CD4-positive, alpha-beta T cell treated with Interleukin-4 for 1 hour (primary cell): ENCODE measurements at regions not wholly inside any gene's neighbourhood (a gene's known extent, or its start where the extent isn't known, plus 50 kb on each side); places are given as distances from the start of the nearest gene placed in this dataset.
A peak's percentile ranks its signal among the peaks of the same experiment; 100 is the strongest.
"Not testable (repeated sequence)": the region's sequence is repeated elsewhere in the genome, so short reads cannot be mapped to it uniquely, and the experiment has no call there.

Experiments
- DNase-seq, 2 donors: peaks; one replicate each; pipeline ENCODE4 v3.0.0-alpha.2; 2020 to 2022

- no peak for DNase-seq
These were observed 679.9 kb downstream of the NTRK3 start for GRCh38 chr15:87576486-87577176.

DNA sequence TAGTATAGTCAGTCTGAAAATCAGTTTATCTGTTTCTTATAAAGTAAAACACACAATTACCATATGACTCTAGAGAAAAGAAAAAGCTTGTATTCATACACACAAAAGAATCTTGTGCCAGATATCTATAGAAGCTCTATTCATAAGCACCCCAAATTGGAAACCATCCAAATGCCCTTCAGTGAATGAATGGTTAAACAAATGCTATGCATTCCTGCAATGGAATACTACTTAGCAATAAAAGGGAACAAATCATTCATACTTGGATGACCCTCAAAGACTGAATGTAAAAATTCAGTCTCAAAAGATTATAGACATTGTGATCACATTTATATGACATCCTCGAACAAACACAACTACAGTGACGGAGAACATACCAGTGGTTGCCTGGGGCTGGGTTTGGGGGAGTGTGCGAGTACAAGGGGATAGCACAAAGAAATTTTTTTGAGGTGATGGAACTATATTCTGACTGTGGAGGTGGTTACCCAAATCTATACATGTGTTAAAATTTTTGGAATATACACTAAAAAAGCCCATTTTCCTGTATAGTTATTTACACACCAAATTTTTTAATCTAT is 680.6 kb downstream of the NTRK3 start:
- no peak for DNase-seq

DNA sequence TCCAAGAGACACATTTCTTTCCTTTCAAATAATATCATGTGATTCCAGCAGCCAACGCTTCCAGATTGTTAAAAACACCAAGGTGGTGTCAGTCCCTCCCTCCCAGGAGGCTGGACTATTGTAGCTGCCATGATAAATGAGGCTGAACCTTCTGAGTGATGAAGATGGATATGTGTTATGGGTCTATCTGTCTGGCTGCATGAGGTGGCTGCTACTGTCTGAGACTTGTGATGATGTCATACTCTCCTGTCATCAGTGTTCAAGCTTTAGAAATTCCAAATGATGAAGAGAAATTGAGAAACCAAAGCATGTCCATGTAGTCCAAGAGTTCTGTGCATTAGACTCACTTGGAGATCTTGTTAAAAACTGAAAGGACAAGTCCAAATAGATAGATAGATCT is 683.0 kb downstream of the NTRK3 start:
- DNase-seq: no peak

- no peak for DNase-seq
These were observed 683.5 kb downstream of the NTRK3 start for GRCh38 chr15:87573039-87573438.

DNA sequence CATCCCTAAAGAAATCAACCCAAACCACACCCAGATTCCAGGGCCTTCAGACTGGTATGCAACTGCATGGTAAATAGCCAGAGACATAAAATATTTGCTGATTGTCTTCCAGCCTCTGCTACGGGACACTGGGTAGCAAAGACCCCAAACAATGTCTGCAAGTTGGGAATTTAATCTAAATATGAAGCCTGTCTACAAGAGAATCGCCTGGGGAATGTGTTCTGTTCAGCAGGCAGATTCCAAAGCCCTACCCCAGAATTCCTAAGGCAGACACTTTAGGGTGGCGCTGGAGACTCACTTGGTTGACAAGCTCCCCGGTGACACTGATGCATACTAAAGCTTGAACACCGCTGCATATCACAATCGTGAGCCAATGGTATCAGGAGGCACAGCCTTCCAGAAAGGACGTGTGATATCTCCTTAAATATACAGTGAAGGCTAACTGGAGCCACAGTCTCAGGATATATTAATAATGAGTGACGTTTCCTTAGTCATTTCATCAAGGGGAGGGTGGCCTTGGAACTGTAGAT is 684.1 kb downstream of the NTRK3 start:
- no peak for DNase-seq

DNA sequence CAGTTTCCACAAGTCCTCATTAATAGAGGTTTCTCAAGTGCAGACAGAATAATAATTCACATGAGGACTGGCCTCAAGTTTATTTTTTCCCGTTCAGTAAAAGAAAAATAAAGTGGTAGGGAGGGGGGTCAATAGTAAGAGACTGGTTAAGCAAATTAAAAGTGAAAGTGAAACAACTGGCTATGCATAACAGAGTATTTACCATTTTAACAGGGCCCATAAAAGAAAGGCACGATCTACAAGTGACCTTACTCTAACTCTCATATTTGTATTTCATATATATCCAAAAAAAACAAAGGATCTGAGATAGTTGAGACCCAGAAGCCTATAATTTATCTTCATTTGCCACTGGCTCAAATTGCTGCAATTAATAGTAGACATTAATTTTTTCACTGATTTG is 686.3 kb downstream of the NTRK3 start:
- peak in 1 of 2 donors; percentile 17 for DNase-seq

DNA sequence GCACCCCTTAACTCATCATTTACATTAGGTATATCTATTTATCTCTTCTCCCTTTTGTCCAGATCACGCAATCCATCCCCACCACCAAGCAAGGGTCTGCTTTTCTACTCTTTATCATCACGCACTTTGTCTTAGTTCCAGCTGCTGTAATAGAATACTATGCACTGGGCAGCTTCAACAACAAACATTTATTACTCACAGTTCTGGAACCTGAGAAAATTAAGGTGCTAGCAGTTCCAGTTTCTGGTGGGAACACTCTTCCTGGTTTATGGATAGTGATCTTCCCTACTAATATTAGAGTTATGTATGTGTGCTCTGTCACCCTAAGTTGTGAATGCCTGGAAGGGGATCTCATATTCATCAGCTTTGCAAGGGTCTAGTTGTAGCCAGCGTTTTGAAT is 687.0 kb downstream of the NTRK3 start:
- no peak for DNase-seq

DNA sequence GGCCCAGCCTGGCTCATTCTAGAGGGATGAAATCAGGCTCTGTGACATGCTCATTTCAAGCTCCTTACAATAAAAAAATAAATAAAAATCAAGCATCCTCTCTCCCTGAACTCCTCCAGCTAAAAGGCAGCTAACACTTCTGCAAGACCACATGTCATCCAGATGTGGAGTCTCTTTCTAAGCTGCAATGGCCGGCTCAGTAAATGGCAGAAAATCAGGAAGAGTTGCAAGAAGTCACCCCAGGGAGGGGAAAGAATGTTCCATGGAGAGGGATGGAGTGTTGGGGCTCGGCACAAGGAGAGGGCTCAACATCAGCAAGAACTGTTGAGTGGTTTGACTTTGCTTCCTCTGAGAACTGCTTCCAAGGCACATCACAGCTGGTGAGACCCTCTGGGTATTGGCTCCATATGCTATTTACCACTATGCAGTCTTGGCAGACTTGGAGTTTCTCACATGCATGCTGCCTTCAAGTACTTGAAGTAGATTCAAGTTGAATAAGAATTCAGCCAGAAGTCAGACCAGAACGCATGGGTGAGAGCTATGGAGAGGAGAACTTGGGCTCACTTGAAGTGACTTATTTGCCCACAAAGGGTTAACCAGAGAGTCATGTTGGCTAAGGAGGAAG is 689.0 kb downstream of the NTRK3 start:
- no peak for DNase-seq

DNA sequence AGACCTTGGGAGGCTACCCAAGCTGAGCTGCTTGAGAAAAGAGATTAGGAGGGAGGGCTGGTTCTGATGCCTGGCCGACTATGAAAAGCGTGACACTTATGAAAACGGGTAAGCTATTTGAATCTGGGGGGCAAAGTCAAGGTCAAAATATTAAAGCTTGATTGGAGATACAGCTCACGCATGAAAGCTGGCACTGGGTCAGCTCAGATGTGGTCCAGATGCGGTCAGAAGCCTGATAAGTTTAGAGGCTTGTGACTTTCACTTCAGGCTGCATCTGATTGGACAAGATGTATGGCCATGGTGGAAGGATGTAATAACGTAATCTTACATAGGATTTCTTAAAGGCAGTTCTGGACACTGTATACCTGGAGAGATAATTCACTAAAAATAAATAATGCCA is 690.3 kb downstream of the NTRK3 start:
- no peak for DNase-seq

DNA sequence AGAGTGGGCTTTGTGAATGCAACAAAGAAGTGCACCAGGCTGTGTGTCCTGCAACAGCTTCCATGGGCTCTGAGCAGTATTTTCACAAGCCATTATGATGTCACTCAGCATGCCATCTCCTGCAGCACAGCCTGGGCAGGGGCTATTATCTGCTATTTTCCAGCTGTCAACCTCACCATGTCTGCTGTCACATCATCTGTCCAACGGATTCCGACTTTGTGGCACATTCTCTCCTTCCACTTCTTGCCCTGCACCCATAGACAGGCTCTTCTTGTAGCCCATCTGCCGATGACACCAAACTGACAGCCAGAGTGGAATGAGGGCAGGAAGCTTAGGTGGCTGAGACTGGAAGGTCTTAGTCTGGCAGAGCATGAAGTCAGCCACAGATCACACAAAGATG is 691.9 kb downstream of the NTRK3 start:
- no peak for DNase-seq

DNA sequence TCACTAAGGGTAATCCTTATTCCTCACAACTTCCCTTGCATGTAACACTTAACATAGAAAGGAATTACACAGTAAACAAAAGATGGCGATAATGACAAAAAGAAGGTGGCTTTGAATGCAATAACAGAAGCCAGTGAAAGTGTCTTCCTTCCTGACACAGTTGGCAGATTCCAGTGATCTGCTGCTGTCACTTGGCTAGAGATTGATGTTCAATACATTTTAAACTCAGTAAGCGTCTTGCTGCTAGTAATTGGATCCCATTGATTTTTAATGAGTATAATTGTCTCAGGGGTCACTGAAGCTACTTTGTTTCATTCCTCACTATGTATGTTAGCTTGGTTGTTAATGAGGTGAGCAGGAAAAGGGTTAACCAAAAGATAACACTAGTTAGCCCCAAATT is 692.7 kb downstream of the NTRK3 start:
- no peak for DNase-seq

DNA sequence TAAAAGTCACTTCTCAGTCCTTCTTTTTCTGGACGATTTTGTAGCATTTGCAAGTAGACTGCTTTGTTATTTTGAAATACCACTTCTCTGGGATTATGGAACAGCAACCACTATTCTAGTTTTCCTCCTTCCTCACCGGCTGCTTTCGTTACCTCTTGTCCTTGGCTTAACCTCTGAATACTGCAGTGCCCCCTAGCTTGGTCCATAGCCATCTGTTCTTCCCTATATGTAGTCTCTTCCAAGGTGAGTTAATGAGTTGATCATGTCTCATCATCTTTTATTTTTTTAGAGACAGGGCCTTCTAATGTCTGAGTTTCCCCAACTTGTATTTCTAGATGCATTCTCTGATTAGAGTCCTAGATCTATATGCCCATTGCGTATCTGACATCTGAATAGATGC is 694.3 kb downstream of the NTRK3 start:
- no peak for DNase-seq

DNA sequence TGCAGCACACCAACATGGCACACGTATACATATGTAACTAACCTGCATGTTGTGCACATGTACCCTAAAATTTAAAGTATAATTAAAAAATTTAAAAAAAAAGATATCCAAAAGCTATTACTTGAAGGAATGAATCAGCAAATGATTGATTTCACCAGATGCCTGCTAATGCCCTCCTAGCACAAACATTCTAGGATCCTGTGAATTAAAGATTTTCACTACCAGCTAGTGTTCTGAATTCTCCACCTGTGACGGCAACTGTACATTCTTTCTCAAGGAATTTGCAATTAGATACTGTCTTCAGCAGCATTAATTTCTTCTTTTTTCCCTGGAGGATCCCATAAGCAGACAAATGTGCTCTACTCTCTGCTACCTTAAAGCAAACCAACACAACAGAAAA is 694.9 kb downstream of the NTRK3 start:
- no peak for DNase-seq

- no peak for DNase-seq
These were observed 698.7 kb downstream of the NTRK3 start for GRCh38 chr15:87557881-87558280.

DNA sequence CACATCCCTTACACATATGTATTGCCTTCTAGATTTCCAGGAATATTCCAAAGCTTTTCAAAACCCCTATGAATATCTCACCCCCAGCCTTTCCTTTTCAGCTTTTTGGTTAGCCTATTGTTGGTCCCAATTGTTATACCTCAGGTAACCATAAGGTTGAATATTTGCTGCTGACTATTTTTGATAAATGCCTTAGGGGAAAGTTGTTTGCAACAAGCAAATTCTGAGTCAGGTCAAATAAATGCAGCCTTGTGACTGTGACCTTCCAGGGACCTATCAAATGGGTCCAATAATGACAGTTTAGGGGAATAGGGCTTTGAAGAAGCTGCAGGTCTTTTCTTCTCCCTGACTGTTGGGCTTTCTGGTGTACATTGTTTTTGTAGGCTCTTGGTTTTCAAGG is 699.7 kb downstream of the NTRK3 start:
- DNase-seq: no peak

- no peak for DNase-seq
These were observed 706.7 kb downstream of the NTRK3 start for GRCh38 chr15:87549860-87550259.

DNA sequence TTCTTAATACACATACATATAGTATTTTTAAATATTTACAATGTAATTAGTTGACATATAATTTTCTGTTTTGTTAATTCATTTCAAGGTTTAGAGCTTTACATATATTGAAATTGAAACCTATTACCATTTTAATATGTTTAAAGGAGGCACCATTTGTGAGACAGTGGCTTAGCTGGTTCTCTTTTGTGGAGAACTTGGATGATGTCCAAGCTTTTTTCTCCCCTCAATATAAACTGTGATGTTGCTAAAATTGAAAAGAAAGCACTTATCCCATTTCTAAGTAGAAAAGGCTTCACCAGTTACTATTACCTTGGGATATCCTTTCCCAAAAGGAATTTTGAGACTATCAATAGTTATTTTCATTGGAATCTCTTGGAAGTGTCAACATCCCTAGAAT is 707.2 kb downstream of the NTRK3 start:
- DNase-seq: no peak

GRCh38 chr15:87548590-87548989 is 707.9 kb downstream of the NTRK3 start:
- DNase-seq: not testable (repeated sequence)

GRCh38 chr15:87547470-87548181 is 708.9 kb downstream of the NTRK3 start:
- no peak for DNase-seq

- no peak for DNase-seq
These were observed 718.2 kb downstream of the NTRK3 start for GRCh38 chr15:87538327-87538834.

DNA sequence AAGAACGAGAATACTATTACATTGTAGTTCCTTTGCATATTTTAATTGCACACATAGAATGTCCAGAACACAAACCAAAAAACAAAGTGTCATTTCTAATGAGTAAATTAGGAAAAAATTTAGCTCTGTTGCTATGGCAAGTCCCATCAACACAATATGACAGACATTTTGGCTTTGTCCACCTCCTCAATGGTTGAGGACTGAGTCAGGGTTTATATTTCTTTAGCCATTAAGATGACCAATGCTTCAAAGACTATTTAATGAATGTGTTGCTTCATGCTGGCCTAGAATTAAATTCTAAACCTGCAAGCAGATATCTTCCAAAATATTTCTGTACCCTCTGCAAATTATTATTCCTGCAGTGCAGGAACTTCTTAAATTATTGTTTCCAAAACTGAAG is 719.2 kb downstream of the NTRK3 start:
- DNase-seq: no peak

DNA sequence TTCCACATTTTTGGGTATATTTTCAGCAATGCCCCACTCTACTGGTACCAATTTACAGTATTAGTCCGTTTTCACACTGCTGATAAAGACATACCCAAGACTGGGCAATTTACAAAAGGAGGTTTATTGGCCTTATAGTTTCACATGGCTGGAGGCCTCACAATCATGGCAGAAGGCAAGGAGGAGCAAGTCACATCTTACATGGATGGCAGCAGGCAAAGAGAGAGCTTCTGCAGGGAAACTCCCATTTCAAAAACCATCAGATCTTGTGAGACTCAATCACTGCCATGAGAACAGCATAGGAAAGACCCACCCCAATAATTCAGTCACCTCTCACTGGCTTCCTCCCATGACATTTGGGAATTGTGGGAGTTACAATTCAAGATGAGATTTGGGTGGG is 722.9 kb downstream of the NTRK3 start:
- DNase-seq: not testable (repeated sequence)

DNA sequence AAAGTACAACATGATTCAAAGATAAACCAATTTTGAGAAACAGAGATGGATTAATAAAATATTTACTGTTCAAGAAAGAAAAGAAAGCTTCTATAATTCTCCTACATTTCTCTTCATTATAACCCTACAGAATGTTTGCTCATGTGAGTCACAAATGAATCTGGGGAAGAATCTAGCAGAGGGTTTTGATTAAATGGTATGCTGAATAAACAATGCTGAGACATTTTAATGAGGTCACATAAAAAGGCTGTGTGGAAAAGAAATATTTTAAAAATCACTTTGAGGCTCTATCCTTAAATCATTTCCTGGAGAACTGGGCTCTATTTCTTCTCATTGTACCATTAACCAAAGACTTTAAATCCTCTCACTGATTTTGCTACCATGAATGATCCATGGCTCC is 727.7 kb downstream of the NTRK3 start:
- DNase-seq: no peak

- no peak for DNase-seq
These were observed 728.7 kb downstream of the NTRK3 start for GRCh38 chr15:87527875-87528274.
